ENCODE measurements at regions not wholly inside any gene's neighbourhood (a gene's known extent, or its start where the extent isn't known, plus 50 kb on each side); places are given as distances from the start of the nearest gene placed in this dataset.

DNA sequence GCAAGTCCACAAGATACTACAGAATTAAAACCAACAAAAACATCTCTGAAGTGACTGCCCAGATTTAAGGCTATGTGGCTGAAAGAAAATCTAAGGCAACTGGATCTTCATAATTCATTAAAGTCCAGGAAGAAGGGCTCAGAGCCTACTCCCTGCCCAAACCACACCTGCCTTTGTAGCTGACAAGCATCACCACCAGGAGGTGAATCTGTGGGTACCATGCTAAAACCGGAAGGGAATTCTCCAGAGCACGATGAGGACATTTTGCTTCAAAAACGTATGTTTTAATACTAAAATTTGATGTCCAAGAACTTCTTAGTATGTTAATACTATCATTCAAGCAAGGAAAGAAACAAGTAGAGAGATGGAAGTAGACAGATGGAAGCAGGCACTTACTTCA is 495.9 kb upstream of the NECTIN3 start:
- TF ChIP-seq CTCF (conservative IDR thresholded peaks at IDR 0.05) (no peak), ZFX (IDR thresholded peaks at IDR 0.05) (no peak)
